ENCODE measurements at regions not wholly inside any gene's neighbourhood (a gene's known extent, or its start where the extent isn't known, plus 50 kb on each side); places are given as distances from the start of the nearest gene placed in this dataset.

DNA sequence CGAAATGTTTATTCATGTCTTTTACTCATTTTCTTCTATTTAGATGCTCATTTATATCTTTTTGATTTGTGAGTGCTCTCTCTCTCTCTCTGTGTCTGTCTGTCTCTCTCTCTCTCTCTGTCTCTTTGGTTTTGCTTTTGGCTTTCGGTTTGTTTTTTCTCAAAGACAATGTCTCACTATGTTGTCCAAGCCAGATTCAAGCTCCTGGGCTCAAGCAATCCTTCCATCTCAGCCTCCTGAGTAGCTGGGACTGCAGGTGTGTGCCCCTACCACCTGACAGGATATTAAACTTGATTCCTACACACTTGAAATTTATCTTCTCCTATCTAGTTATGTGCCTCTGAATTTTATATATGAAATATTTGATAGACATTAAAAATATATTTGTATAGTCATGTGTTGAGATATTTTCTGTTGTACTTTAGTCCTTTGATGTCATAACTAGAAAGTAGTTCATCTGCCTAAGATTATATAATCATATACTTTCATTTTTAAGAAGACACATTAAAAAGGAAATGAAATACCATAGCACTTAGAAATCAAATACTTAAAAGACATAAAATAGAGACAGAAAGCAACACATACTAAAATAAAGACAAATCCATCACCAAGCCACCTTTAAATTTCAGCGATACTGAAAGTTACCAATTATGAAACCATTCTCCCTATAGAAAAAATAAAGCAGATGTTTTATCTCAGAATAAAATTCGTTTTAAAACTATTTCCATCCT lies 68.1 kb upstream of the SFMBT2 start:
- DNase-seq (ENCODE audit: low read depth in 2 of 2, low spot score in 1 of 2) = no peak

DNA sequence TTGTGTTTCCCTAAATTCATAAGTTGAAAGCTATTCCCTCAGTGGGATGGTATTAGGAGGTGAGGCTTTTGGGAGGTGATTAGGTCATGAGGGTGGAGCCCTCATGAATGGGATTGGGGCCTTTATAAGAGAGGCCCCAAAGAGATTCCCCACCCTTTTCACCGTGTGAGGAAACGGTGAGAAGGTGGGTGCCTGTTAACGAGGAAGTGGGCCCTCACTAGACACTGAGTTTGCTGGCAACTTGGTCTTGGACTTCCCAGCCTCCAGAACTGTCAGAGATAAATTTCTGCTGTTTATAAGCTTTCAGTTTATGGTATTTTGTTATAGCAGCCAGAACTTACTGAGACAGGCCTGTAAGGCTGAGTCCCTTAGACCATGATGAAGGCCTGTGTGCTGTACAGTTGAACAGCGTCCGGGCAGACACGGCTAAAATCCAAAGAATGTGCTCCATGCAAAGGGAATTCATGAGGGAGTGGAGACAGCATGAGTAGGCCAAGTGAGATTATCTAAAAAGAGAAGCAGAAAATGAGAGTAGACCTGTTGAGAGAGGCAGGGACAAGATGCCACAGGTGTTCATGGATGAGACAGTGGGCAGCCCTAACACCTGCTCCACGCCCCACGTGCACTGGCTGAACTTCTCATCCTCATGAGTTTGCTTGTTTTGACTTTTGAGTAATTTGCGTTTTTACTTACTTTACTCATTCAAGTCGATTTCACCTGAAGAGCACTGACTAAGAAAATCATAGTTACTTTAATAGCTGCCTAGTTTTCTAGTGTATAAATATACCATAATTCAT lies 66.9 kb upstream of the SFMBT2 start:
- DNase-seq (ENCODE audit: low read depth in 2 of 2, low spot score in 1 of 2) = no peak

DNA sequence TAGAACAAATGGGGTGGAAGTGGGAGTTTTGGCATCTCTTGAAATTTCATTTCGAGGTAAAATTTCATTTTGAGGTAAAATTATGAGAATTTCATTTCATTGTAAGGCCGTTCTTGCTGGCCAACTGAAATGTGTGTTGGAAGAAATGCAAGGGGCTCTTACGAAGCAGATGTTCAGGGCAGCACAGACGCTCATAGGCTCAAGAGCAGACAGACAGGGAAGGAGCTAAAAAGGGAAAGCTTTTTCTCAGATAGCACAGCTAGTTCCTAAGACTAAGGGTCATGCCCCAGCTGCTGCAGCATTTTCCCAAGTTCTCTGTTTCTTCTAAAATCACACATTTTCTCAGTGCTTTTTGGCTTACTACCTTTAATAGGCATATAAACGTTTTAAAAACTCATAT lies 65.1 kb upstream of the SFMBT2 start:
- DNase-seq (ENCODE audit: low read depth in 2 of 2, low spot score in 1 of 2) = no peak

DNA sequence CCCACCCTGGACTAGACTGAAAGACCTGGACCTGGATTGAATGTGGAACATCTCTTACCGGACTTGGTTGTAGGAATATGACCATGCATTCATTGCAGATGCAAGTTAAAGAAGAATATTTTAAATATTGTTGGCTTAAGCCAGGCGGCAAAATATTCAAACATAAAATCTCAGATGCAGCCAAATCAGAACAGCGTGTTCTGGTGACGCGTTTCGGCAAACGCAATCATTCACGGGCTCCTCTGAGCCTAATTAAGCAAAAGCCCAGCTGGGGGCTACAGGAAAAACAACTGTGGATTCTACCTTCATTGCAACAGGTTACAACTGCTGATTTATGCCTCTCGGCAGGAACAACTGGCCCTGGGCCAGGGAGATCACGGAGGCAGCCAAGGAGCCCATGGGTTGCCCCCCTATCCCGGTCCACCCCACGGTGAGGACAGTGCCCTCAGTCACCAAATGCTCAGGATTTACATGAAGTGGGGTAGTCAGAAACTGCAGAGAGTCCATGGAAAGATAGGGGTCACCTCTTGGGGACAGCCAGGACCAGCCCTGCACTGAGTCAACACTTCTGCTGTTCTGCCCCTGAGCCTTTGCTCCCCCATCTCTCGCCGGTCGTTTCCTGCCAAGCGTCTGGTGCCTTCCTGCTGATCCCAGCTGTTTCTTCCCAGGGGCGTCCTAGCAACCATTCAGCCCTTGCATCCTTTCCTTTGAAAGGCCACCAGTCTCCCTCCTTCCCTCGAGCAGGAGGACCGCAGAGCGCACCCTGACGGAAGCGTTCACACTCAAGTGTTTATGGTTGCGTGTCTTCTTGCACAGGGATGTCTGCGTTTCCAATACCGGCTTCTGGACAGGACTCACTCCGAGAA lies 64.4 kb upstream of the SFMBT2 start:
- no peak for DNase-seq (ENCODE audit: low read depth in 2 of 2, low spot score in 1 of 2)

DNA sequence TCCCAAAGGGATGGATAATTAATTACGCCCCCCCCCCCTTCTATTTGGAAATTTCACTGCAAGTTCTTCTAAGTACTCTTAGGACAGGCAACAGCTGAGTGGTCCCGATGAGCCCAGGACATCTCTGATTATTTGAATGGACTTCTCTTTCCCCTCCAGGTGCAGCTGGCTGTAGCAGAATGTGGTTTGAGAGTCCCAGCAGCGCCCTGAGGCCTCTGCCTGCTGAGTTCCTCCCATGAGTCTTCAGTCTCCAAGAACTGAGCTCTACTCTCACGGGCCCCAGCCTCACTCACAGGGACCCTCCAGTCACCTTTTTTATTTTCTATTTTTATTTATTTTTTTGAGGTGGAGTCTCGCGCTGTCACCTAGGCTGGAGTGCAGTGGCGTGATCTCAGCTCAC lies 63.6 kb upstream of the SFMBT2 start:
- no peak for DNase-seq (ENCODE audit: low read depth in 2 of 2, low spot score in 1 of 2)

DNA sequence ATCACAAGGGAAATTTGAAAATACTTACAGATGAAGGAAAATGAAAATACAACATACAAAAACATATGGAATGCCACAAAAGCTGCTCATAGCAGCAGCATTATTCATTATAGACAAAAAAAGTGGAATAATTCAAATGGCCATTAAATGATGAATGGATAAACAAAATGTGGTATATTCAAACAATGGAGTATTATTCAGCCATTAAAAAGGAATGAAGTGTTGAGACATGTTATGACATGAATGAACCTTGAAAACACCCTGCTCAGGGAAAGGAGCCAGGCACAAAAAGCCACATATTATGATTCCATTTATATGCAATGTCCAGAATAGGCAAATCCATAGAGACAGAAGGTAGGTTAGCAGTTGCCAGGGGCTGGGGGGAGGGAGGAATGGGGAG lies 62.6 kb upstream of the SFMBT2 start:
- DNase-seq (ENCODE audit: low read depth in 2 of 2, low spot score in 1 of 2) = no peak

DNA sequence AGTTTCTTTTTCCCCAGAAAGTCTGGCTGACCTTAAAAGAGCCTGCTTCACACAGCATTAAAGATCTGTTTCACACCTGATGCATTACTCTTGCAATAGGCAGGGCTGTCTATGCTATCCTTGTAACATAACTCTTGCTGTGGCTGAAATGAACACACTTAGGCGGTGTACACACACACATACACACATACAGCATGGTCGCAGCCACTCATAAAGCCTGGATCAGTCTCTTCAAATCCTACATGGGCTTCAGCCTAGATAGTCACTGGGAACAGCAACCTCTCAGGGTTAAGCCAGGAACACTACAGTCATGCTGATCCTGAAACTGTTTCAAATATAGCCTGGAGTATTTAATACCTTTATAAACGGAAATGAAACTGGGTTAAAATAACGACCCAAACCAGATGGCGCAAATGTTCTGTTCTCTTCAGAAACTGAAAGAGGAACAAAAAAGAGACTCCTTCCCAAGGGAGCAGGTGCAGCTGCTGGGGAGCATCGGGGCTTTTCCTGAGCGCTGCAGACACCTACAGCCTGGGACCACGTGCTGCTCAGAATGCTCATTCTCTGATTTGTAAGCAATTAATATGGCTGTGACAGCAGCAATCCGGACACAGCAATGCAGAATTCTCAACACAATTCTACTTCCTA lies 61.0 kb upstream of the SFMBT2 start:
- DNase-seq (ENCODE audit: low read depth in 2 of 2, low spot score in 1 of 2) = no peak

DNA sequence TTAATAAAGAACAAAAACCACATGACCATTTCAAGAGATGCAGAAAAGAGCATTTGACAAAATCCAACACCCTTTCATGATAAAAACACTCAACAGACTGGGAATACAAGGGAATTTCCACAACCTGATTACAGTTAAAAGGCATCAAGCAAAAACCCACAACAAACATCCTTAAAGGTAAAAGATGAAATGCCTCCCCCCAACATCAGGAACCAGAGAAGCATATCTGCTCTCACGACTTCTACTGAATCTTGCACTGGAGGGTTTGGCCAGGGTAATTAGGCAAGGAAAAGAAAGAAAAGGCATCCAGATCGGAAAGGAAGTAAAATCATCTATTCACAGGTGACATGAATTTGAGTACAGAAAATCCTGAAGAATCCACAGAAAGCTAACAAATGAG lies 59.5 kb upstream of the SFMBT2 start:
- no peak for DNase-seq (ENCODE audit: low read depth in 2 of 2, low spot score in 1 of 2)

DNA sequence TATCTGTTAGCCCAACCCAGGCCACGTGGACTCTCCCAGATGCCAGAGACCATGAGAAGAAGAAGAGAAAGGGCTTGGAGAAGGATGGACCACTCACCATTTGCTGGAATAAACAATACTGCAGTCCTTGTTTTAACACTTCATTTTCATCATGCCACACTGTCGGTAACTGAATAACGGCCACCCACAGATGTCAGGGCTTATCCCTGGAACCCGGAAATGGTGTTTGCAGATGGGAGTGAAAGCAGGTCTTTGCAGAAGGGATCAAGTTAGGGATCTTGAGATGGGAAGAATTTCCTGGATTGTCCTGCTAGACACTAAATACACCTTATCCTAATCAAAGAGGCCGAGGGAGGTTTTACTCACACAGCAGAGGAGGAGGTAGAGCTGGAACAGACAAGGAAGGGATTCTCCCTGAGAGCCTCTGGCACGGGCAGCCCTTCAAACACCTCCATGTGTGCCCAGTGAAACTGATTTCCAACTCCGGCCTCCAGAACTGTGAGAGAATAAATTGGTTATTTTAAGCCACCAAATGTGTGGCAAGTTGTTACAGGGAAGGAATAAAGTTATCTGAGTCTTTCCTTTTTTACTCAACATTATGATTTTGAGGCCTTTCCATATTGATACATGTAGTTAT lies 56.3 kb upstream of the SFMBT2 start:
- DNase-seq (ENCODE audit: low read depth in 2 of 2, low spot score in 1 of 2) = no peak

DNA sequence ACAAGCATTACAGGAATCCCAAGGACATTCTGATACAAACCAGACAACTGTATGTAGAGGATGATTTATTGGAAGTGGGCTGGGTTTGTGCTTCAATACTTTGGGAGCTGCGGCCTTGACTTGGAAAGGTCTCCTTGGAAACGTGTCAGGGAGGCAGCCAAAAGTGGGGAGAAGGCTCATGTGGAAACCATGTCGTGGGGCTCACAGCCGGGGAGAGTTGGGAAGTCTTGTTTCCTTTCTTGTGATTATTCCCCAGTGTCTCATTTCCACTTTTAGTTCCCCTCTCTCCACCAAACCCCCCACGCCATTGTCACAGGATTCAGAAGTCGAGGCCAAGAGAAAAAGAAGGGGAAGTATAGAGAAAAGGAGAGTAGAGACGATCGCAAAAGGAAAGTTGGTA lies 53.9 kb upstream of the SFMBT2 start:
- DNase-seq (ENCODE audit: low read depth in 2 of 2, low spot score in 1 of 2) = no peak

Measured in stimulated activated CD8-positive, alpha-beta memory T cell treated with anti-CD3 and anti-CD28 coated beads, Interleukin-4, amount 100 ng/mL, for 1 hour (primary cell).